Prostate gland (tissue), 2 donors: ENCODE measurements at regions not wholly inside any gene's neighbourhood (a gene's known extent, or its start where the extent isn't known, plus 50 kb on each side); places are given as distances from the start of the nearest gene placed in this dataset.

ENCODE experiments used
- POLR2A ChIP-seq: fragments of 450-650 bp; IDR thresholded peaks from one replicate; pipeline ENCODE4 v1.6.1; 2016; ENCODE audit warnings: antibody characterized with exemption, mild to moderate bottlenecking
- POLR2AphosphoS5 ChIP-seq: sonication (generic); formaldehyde crosslinking; IDR thresholded peaks from one replicate; pipeline ENCODE4 v1.6.1; 2017; ENCODE audit warnings: antibody characterized with exemption
- TF ChIP-seq, protein P1 (sequence below), 4 experiments: fragments of 200-600 bp in 2 of 4; fragments of 450-650 bp in 2 of 4; sonication (generic) in 2 of 4; IDR thresholded peaks; 1 replicate in 3 of 4; 2 replicates in 1 of 4; pipeline ENCODE4 v1.5.1; 2016 to 2019; ENCODE audit warnings: antibody characterized with exemption in 4 of 4, mild to moderate bottlenecking in 2 of 4, moderate library complexity in 2 of 4

DNA sequence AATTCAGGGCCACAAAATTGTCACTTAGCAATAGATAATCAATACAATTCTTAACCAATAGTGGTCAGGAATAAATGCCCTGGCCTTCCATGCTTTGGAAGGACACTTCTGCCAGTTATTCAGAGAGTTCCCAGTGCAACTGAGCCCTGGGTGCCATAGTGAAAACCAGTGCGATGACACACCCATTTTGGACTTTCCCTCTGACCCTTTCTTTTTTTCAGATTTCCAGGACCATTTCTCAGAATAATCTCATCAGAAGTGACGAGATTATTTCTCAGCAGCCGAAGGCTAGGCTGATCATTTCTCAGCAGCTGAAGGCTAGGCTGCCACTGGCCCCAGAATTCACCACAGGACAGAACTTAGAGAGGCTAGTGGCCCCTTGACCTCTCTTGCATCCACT, 106.6 kb upstream of the MYCN start:
- TF ChIP-seq, protein P1, sequence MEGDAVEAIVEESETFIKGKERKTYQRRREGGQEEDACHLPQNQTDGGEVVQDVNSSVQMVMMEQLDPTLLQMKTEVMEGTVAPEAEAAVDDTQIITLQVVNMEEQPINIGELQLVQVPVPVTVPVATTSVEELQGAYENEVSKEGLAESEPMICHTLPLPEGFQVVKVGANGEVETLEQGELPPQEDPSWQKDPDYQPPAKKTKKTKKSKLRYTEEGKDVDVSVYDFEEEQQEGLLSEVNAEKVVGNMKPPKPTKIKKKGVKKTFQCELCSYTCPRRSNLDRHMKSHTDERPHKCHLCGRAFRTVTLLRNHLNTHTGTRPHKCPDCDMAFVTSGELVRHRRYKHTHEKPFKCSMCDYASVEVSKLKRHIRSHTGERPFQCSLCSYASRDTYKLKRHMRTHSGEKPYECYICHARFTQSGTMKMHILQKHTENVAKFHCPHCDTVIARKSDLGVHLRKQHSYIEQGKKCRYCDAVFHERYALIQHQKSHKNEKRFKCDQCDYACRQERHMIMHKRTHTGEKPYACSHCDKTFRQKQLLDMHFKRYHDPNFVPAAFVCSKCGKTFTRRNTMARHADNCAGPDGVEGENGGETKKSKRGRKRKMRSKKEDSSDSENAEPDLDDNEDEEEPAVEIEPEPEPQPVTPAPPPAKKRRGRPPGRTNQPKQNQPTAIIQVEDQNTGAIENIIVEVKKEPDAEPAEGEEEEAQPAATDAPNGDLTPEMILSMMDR (IDR thresholded peaks at IDR 0.05), result no peak
- TF ChIP-seq POLR2A, result no peak
- no peak for TF ChIP-seq POLR2AphosphoS5
